ENCODE measurements at regions not wholly inside any gene's neighbourhood (a gene's known extent, or its start where the extent isn't known, plus 50 kb on each side); places are given as distances from the start of the nearest gene placed in this dataset.

DNA sequence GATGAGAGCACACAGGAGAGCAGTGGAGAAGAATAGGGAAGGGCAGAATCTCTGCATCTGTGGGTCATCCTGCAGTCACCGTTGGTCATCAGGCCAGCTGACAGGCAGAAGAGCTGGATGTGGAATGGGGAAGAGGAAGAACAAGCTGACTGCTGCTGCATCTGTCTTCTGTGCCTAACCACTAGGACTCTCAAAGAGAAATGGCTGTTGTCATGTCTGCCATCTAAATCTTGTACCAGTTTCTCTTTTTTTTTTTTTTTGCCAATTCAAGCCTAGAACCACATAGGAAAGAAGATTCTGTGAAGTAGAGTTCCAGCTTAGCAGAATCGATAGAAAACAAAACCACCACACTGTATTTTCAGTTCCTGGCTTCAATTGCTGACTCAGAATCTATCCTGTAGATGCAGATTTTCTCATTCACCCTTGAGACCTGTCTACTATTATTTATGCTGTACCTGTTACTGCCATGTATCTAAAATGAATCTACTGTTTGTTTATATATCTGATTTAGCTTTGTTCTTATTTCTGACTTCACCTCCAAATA, 421.9 kb upstream of the PRICKLE1 start:
- no peak overlapping the region for H2AFZ ChIP-seq (ENCODE audit: low read depth, low read length, poor library complexity, severe bottlenecking)
- H3K79me2 ChIP-seq (ENCODE audit: insufficient read depth, low read length) = no peaks in the 10 kb centered on the region
- H3K4me2 ChIP-seq (ENCODE audit: low read length) = no peak overlapping the region
- H3K9me3 ChIP-seq (ENCODE audit: control insufficient read depth in 1 of 2, insufficient read depth in 1 of 2, low read depth in 1 of 2, low read length in 2 of 2) = no peaks in the 10 kb centered on the region
- ATAC-seq (no peak), DNase-seq (ENCODE audit: low read depth, low spot score) (no peak)
- CTCF ChIA-PET = no interaction called here
- no peaks in the 10 kb centered on the region for H3K9me2 ChIP-seq (ENCODE audit: insufficient read depth)
- intact Hi-C loops (cut with micrococcal nuclease) = no loop called here
- TF ChIP-seq, protein P1, sequence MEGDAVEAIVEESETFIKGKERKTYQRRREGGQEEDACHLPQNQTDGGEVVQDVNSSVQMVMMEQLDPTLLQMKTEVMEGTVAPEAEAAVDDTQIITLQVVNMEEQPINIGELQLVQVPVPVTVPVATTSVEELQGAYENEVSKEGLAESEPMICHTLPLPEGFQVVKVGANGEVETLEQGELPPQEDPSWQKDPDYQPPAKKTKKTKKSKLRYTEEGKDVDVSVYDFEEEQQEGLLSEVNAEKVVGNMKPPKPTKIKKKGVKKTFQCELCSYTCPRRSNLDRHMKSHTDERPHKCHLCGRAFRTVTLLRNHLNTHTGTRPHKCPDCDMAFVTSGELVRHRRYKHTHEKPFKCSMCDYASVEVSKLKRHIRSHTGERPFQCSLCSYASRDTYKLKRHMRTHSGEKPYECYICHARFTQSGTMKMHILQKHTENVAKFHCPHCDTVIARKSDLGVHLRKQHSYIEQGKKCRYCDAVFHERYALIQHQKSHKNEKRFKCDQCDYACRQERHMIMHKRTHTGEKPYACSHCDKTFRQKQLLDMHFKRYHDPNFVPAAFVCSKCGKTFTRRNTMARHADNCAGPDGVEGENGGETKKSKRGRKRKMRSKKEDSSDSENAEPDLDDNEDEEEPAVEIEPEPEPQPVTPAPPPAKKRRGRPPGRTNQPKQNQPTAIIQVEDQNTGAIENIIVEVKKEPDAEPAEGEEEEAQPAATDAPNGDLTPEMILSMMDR (IDR thresholded peaks at IDR 0.05 in 2 of 3, conservative IDR thresholded peaks at IDR 0.05 in 1 of 3; ENCODE audit: borderline replicate concordance in 1 of 3, insufficient read depth in 1 of 3, low read depth in 2 of 3, low read length in 2 of 3) = no peak
- TF ChIP-seq SIN3A (IDR thresholded peaks at IDR 0.05; ENCODE audit: low read depth) = no peak
- TF ChIP-seq, protein P2, sequence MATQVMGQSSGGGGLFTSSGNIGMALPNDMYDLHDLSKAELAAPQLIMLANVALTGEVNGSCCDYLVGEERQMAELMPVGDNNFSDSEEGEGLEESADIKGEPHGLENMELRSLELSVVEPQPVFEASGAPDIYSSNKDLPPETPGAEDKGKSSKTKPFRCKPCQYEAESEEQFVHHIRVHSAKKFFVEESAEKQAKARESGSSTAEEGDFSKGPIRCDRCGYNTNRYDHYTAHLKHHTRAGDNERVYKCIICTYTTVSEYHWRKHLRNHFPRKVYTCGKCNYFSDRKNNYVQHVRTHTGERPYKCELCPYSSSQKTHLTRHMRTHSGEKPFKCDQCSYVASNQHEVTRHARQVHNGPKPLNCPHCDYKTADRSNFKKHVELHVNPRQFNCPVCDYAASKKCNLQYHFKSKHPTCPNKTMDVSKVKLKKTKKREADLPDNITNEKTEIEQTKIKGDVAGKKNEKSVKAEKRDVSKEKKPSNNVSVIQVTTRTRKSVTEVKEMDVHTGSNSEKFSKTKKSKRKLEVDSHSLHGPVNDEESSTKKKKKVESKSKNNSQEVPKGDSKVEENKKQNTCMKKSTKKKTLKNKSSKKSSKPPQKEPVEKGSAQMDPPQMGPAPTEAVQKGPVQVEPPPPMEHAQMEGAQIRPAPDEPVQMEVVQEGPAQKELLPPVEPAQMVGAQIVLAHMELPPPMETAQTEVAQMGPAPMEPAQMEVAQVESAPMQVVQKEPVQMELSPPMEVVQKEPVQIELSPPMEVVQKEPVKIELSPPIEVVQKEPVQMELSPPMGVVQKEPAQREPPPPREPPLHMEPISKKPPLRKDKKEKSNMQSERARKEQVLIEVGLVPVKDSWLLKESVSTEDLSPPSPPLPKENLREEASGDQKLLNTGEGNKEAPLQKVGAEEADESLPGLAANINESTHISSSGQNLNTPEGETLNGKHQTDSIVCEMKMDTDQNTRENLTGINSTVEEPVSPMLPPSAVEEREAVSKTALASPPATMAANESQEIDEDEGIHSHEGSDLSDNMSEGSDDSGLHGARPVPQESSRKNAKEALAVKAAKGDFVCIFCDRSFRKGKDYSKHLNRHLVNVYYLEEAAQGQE (IDR thresholded peaks at IDR 0.05; ENCODE audit: low read depth) = no peak
- no peak for TF ChIP-seq RAD21 (IDR thresholded peaks at IDR 0.05; ENCODE audit: low read depth)
- TF ChIP-seq TCF7L2 (IDR thresholded peaks at IDR 0.05; ENCODE audit: borderline replicate concordance, extremely low read depth, insufficient read depth, insufficient read length) = no peak
- TF ChIP-seq EGR1 (IDR thresholded peaks at IDR 0.05; ENCODE audit: low read depth) = no peak
- no peak for TF ChIP-seq ZNF274 (IDR thresholded peaks at IDR 0.05; ENCODE audit: low read depth, low read length)
- TF ChIP-seq CEBPB (IDR thresholded peaks at IDR 0.05; ENCODE audit: low read depth) = no peak
- no peak for TF ChIP-seq ELF1 (IDR thresholded peaks at IDR 0.05; ENCODE audit: borderline replicate concordance, low read depth)
- no peak for TF ChIP-seq ZFX (IDR thresholded peaks at IDR 0.05)
- no peak for TF ChIP-seq POLR2A (IDR thresholded peaks at IDR 0.05; ENCODE audit: borderline replicate concordance, extremely low read depth, insufficient read depth, insufficient read length)
- TF ChIP-seq JUND (IDR thresholded peaks at IDR 0.05) = no peak
- no peak for TF ChIP-seq SP1 (IDR thresholded peaks at IDR 0.05; ENCODE audit: low read depth)
- no peak for TF ChIP-seq CBX3 (IDR thresholded peaks at IDR 0.05; ENCODE audit: low read depth)
- no peak for TF ChIP-seq POLR2AphosphoS5 (IDR thresholded peaks at IDR 0.05; ENCODE audit: low read depth, low read length)
- no peak for TF ChIP-seq EZH2 (IDR thresholded peaks at IDR 0.05)
- no peak for TF ChIP-seq YY1 (IDR thresholded peaks at IDR 0.05; ENCODE audit: extremely low read depth, insufficient replicate concordance, low read depth, low read length)
- TF ChIP-seq, protein P3, sequence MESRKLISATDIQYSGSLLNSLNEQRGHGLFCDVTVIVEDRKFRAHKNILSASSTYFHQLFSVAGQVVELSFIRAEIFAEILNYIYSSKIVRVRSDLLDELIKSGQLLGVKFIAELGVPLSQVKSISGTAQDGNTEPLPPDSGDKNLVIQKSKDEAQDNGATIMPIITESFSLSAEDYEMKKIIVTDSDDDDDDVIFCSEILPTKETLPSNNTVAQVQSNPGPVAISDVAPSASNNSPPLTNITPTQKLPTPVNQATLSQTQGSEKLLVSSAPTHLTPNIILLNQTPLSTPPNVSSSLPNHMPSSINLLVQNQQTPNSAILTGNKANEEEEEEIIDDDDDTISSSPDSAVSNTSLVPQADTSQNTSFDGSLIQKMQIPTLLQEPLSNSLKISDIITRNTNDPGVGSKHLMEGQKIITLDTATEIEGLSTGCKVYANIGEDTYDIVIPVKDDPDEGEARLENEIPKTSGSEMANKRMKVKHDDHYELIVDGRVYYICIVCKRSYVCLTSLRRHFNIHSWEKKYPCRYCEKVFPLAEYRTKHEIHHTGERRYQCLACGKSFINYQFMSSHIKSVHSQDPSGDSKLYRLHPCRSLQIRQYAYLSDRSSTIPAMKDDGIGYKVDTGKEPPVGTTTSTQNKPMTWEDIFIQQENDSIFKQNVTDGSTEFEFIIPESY (IDR thresholded peaks at IDR 0.05; ENCODE audit: extremely low read depth, insufficient replicate concordance, low read length) = no peak
- no peak for TF ChIP-seq SRF (IDR thresholded peaks at IDR 0.05; ENCODE audit: low read depth)
- TF ChIP-seq EZH2phosphoT487 (IDR thresholded peaks at IDR 0.05; ENCODE audit: borderline replicate concordance) = no peak
- BruUV-seq (replicated peaks) = no TSS peak
- POLR2A ChIA-PET = no interaction called here
- H3K9ac ChIP-seq (ENCODE audit: low read length) = no peak overlapping the region
- H3K4me3 ChIP-seq (replicated peaks in 1 of 2; ENCODE audit: low read depth in 1 of 2, low read length in 2 of 2) = no peak overlapping the region
- no peaks in the 10 kb centered on the region for H4K20me1 ChIP-seq (ENCODE audit: insufficient read depth)
- no peaks in the 10 kb centered on the region for H3K27me3 ChIP-seq (ENCODE audit: insufficient read depth, low read length)
- no peaks in the 10 kb centered on the region for H3K4me1 ChIP-seq (ENCODE audit: control insufficient read depth in 1 of 2, insufficient read depth in 2 of 2, low read length in 2 of 2)
- no peaks in the 10 kb centered on the region for H3K36me3 ChIP-seq (ENCODE audit: control insufficient read depth in 1 of 2, insufficient read depth in 2 of 2, low read length in 2 of 2)
- H3K27ac ChIP-seq (ENCODE audit: low read depth, low read length) = no peak overlapping the region
- RAD21 ChIA-PET (ENCODE audit: low non-redundant PET in 1 of 2, low total read pairs in 2 of 2, uncharacterized antibody in 2 of 2, unreplicated experiment in 2 of 2) = no interaction called here
